Activated CD8-positive, alpha-beta T cell treated with anti-CD3 and anti-CD28 coated beads for 36 hours (primary cell): ENCODE measurements at regions not wholly inside any gene's neighbourhood (a gene's known extent, or its start where the extent isn't known, plus 50 kb on each side); places are given as distances from the start of the nearest gene placed in this dataset.

Experiments
- ATAC-seq: fragments of 200-7000 bp; cut with Tn5 transposase; one replicate; pipeline ENCODE4 v1.10.0; 2021; ENCODE audit warnings: mild to moderate bottlenecking, moderate library complexity
- CTCF ChIA-PET: fragments of 350-600 bp; sonication (Branson Sonifier 250); formaldehyde crosslinking; loops from one replicate; lab custom pipeline; 2021; ENCODE audit warnings: antibody characterized with exemption; lab: Charles Lee
- POLR2A ChIA-PET: fragments of 350-600 bp; sonication (Branson Sonifier 250); formaldehyde crosslinking; loops from one replicate; lab custom pipeline; 2021; ENCODE audit warnings: antibody characterized with exemption; lab: Charles Lee
- DNase-seq: peaks from one replicate; pipeline ENCODE4 v3.0.0-alpha.2; 2020
- H3K27ac Mint-ChIP-seq: one replicate; pipeline ENCODE4 v1.8.0; 2021; ENCODE audit warnings: mild to moderate bottlenecking, mixed read lengths
- H3K27me3 Mint-ChIP-seq: one replicate; pipeline ENCODE4 v1.8.0; 2021; ENCODE audit warnings: mixed read lengths
- H3K36me3 Mint-ChIP-seq: one replicate; pipeline ENCODE4 v1.8.0; 2021; ENCODE audit warnings: low read depth, mixed read lengths
- H3K4me1 Mint-ChIP-seq: one replicate; pipeline ENCODE4 v1.8.0; 2021; ENCODE audit warnings: low read depth, mixed read lengths
- H3K4me3 Mint-ChIP-seq: one replicate; pipeline ENCODE4 v1.8.0; 2021; ENCODE audit warnings: mild to moderate bottlenecking, moderate library complexity, mixed read lengths
- H3K9me3 Mint-ChIP-seq: one replicate; pipeline ENCODE4 v1.8.0; 2021; ENCODE audit warnings: mixed read lengths
- intact Hi-C: fragments of 100-400 bp; cut with micrococcal nuclease; formaldehyde crosslinking; loops from one replicate; pipeline ENCODE4 v1.10.0; 2022
- TF ChIP-seq, protein P1 (sequence below): fragments of 200-600 bp; IDR thresholded peaks from one replicate; pipeline ENCODE4 v1.8.0; 2022; ENCODE audit warnings: antibody characterized with exemption, mild to moderate bottlenecking

DNA sequence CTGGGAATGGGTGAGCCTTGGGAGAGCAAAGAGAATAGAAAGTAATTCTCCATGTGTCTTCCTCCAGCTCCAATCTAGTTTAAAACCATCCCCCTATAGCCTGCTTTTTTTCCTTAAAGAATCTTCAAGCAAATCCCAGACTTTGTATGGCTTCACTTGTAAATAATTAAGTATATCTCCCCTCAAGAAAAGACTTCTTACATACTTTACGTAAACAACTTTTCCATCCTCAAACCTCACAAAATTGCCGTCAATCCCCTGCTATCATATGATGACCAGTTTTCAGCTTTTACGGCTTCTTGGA is 88.5 kb upstream of the PHACTR3 start:
- Mint-ChIP-seq H3K9me3 (no peaks in the 10 kb centered on the region), H3K4me1 (no peaks in the 10 kb centered on the region), H3K36me3 (no peaks in the 10 kb centered on the region), H3K27me3 (peaks cover 41% of the 10 kb centered on the region), H3K27ac (no peak overlapping the region), H3K4me3 (no peak overlapping the region)
- intact Hi-C loops = no loop called here
- DNase-seq (no peak), ATAC-seq (no peak)
- ChIA-PET CTCF (interaction anchor here (1.5 to 2.5 kb wide), 2 partner anchors 20 to 45 kb away, joined by 4 to 9 read pairs; no protein-coding TSS in a partner anchor), POLR2A (no interaction called here)
- TF ChIP-seq, protein P1, sequence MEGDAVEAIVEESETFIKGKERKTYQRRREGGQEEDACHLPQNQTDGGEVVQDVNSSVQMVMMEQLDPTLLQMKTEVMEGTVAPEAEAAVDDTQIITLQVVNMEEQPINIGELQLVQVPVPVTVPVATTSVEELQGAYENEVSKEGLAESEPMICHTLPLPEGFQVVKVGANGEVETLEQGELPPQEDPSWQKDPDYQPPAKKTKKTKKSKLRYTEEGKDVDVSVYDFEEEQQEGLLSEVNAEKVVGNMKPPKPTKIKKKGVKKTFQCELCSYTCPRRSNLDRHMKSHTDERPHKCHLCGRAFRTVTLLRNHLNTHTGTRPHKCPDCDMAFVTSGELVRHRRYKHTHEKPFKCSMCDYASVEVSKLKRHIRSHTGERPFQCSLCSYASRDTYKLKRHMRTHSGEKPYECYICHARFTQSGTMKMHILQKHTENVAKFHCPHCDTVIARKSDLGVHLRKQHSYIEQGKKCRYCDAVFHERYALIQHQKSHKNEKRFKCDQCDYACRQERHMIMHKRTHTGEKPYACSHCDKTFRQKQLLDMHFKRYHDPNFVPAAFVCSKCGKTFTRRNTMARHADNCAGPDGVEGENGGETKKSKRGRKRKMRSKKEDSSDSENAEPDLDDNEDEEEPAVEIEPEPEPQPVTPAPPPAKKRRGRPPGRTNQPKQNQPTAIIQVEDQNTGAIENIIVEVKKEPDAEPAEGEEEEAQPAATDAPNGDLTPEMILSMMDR = no peak

DNA sequence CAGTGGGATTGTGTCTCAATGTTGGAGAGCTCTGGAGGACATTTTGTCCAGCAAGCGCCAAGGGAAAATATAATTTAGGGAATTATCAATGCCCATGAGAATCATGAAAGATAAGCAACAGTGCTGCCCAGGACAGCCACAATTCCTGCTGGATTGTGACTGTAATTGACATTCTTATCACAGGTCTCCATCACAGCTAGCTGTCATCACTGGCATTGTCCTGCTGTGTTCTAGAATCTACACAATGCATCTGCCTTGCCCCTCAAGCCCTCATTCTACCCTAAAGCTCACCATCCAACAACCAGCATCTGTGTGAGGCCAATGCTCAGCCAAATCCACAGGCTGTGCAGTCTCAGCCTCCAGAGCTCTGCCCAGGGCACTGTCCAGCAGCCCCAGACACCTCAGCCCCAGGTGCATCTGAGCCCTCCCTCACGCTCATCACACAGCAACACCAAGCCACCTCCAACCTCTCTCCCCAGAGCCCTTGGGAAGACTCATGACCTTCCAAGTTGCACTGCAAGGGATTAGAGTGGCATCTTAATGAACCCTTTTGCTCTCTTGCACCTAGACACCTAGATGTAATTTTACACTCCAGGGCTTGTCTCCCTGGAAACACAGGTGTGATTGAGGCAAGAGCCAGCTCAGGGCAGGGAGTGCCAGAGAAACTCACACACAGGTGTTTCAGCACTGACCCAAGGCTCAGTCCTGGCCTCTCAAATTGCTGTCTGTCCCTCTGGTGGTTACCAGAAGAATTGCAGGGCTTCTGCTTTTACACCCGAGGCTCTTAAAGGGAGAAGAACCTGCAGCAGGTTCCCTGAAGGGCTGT is 85.2 kb upstream of the PHACTR3 start:
- no peaks in the 10 kb centered on the region for H3K36me3 Mint-ChIP-seq
- ATAC-seq (peak; percentile 77), DNase-seq (peak; percentile 28)
- ChIA-PET POLR2A (no interaction called here), CTCF (interaction anchor here (0.7 to 2.7 kb wide), 10 partner anchors 9 to 1065 kb away, joined by 3 to 12 read pairs (median 4); no protein-coding TSS in a partner anchor)
- H3K4me3 Mint-ChIP-seq = no peak overlapping the region
- peaks cover 51% of the 10 kb centered on the region for H3K27me3 Mint-ChIP-seq
- TF ChIP-seq, protein P1 = peak; percentile 89
- no peak overlapping the region for H3K27ac Mint-ChIP-seq
- H3K4me1 Mint-ChIP-seq = no peaks in the 10 kb centered on the region
- no peaks in the 10 kb centered on the region for H3K9me3 Mint-ChIP-seq
- intact Hi-C loops = no loop called here

DNA sequence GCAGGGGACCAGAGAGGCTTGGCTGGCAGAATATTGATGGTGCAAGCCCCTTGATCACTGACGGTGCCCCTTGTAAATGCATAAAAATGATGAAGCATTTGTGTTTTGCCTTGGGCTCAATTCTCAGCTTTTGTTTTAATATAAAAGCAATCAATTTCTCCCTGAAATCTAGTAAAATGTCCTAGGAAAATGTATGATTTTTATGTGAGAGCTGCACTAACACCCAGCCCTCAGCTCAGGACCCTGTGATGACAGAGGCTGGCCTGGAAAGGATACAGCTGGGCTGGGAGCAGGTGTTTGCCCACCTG is 84.7 kb upstream of the PHACTR3 start:
- CTCF ChIA-PET = interaction anchor here (1.0 to 2.7 kb wide), 9 partner anchors 9 to 1065 kb away, joined by 3 to 12 read pairs (median 4); no protein-coding TSS in a partner anchor
- TF ChIP-seq, protein P1 = peak; percentile 40
- ATAC-seq = no peak

DNA sequence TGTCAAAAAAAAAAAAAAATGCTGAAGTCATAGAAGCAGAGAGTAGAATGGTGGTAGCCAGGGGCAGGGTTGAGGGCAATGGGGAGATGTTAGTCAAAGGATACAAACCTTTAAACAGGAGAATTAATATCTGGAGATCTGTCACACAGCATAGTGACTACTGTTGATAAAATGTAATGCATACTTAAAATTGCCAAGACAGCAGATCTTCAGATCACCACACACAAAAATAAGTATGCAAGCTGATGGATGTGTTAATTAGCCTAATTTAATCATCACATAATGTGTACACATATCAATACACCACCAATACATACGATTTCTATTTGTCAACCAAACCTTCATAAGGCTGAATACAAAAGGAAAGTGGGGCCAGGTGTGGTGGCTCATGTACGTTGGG is 83.5 kb upstream of the PHACTR3 start:
- POLR2A ChIA-PET = interaction anchor here (0.6 kb wide), 1 partner anchor 731 kb away, joined by 3 read pairs; no protein-coding TSS in a partner anchor
- intact Hi-C loops = no loop called here
- no peaks in the 10 kb centered on the region for H3K9me3 Mint-ChIP-seq
- no peak overlapping the region for H3K4me3 Mint-ChIP-seq
- no peaks in the 10 kb centered on the region for H3K36me3 Mint-ChIP-seq
- TF ChIP-seq, protein P1 = no peak
- H3K27ac Mint-ChIP-seq = no peak overlapping the region
- DNase-seq (no peak), ATAC-seq (no peak)
- CTCF ChIA-PET = interaction anchor here (1.0 to 2.4 kb wide), 2 partner anchors 11 to 25 kb away, joined by 4 to 9 read pairs; no protein-coding TSS in a partner anchor
- H3K27me3 Mint-ChIP-seq = peaks cover 51% of the 10 kb centered on the region
- H3K4me1 Mint-ChIP-seq = peaks cover 2% of the 10 kb centered on the region

More for the DNA sequence above, 84.7 kb upstream of the PHACTR3 start:
- Mint-ChIP-seq H3K9me3 (no peaks in the 10 kb centered on the region), H3K4me1 (no peaks in the 10 kb centered on the region), H3K4me3 (no peak overlapping the region), H3K36me3 (no peaks in the 10 kb centered on the region), H3K27me3 (peaks cover 50% of the 10 kb centered on the region), H3K27ac (no peak overlapping the region)
- intact Hi-C loops = no loop called here
- POLR2A ChIA-PET = no interaction called here
- no peak for DNase-seq

DNA sequence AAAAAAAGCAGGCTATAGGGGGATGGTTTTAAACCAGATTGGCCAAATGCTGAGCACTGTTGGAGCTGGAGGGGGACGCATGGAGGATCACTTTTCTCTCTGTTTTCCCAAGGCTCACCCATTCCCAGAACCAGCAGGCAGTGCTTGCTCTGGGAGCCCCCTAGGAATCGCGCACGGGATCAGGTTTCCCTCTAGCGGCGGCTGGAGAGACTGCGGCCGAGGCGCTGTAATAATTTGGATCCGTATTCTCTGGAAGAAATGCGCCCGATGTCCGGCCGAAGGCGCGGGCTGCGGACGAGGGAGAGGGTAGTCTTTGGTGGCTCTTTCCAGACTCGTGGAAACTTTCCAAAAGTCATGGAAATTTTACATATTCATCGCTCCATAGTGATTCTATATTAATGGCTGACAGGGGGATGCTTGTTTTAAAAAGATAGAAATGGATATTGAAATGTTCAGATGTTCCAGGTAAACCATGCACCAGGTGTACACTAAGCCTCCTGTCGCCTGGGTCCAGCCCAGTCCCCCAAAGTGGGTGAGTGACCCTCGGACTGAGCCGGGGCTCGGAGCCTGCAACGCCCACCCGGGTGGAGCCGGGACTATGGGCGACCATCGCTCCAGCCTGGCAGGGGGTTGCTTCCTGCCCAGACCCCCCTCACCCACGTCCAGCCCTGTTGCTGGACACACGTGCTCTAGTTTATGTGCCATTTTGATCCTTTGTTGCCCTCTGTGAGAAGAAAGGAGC is 78.7 kb upstream of the PHACTR3 start:
- peaks cover 2% of the 10 kb centered on the region for H3K4me1 Mint-ChIP-seq
- H3K9me3 Mint-ChIP-seq = no peaks in the 10 kb centered on the region
- DNase-seq (peak; percentile 48), ATAC-seq (no peak)
- CTCF ChIA-PET = interaction anchor here (0.7 to 1.2 kb wide), 4 partner anchors 11 to 35 kb away, joined by 4 to 6 read pairs (median 4); no protein-coding TSS in a partner anchor
- peaks cover 53% of the 10 kb centered on the region for H3K27me3 Mint-ChIP-seq
- POLR2A ChIA-PET = no interaction called here
- intact Hi-C loops = no loop called here
- H3K4me3 Mint-ChIP-seq = no peak overlapping the region
- TF ChIP-seq, protein P1 = peak; percentile 94
- H3K36me3 Mint-ChIP-seq = no peaks in the 10 kb centered on the region
- no peak overlapping the region for H3K27ac Mint-ChIP-seq
